Sciatic nerve (tissue), 2 donors: ENCODE measurements at regions not wholly inside any gene's neighbourhood (a gene's known extent, or its start where the extent isn't known, plus 50 kb on each side); places are given as distances from the start of the nearest gene placed in this dataset.

ENCODE experiments used
- ATAC-seq: fragments of 200-7000 bp; cut with Tn5 transposase; one replicate; pipeline ENCODE4 v1.9.1; 2020; ENCODE audit warnings: mild to moderate bottlenecking, moderate library complexity
- DNase-seq: peaks from one replicate; pipeline ENCODE4 v3.0.0-alpha.2; 2020; ENCODE audit warnings: low spot score
- intact Hi-C: fragments of 100-400 bp; cut with DNase I; formaldehyde crosslinking; loops from one replicate; pipeline ENCODE4 v1.14.2; 2022
- donor health status: DM: no; HTN: no; CAD: no.
- donor health status: DM: no; HTN: no; CAD: no.

DNA sequence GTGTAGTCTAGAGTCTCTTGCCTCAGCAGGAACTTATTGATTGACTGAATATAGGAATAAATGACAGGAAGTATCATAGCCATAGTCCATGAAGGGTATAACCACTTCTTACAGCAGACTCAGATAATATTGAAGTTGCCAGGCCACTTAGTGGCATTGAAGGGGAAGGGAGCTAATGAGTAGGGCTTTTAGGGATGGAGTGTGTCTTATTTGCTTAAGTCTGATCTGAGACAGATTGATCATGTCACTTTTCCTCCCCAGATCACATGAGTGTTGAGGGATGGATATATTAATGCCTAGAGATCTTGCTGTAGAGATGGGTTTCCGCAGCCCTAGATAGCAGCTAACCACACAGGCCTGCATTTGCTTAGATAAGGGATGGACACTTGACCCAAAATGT, 62.2 kb upstream of the NBEA start:
- DNase-seq = no peak
- intact Hi-C loops = no loop called here

DNA sequence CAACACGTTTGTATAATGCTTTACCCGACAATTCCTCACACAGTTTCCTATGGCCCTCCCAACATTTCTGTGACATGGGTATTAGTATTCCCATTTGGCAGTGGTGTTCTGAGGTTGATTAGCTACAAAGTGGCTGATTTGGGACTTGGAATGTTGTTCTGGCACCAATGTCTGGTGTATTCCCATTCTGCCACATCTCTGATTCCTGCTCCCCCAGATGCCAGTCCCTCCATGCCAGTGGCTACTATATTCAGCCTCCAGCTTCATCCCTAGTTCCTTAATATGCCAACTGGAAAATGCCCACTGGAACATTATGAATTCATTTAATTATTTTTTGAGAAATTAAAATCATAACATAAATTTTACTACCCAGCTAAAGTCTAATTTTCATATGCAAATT, 60.6 kb upstream of the NBEA start:
- no peak for DNase-seq
- intact Hi-C loops = no loop called here
- ATAC-seq = no peak

More for the DNA sequence above, 62.2 kb upstream of the NBEA start:
- ATAC-seq = no peak

DNA sequence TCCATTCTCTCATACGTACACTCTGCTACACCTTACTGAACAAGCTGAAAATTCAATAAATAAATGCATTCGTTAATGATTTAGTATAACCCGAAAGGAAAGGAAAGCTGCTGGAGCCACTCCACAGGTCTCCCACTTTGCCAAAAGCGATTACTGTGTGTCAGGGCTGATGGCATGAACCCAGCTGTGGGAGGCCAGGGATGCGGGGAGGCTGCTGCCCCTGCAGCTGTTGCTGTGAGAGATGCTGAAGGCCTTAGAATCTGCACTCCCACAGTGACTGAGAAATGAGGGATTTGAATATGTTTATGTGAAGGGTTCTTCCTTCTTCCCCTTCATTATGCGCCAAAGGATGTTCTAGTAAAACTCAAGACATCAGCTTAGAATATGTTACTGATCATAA, 58.7 kb upstream of the NBEA start:
- ATAC-seq (no peak), DNase-seq (no peak)
- intact Hi-C loops = no loop called here

DNA sequence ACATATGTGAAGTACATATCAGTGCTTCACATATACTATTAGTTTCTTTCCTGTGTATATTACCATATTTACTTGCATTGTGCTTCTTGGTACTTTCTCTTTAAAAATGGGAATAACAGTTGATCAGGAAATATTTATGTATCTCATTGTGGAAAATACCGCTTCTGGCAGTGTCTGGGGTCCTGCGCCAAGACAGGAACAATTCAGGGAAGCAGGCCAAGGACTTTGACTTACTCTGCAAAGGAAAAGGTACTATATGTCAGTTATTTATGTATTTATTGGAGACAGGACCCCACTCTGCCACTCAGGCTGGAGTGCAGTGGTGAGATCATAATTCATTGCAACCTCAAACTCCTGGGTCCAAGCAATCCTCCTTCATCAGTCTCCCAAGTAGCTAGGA, 57.7 kb upstream of the NBEA start:
- no peak for ATAC-seq
- intact Hi-C loops = no loop called here
- DNase-seq = no peak

DNA sequence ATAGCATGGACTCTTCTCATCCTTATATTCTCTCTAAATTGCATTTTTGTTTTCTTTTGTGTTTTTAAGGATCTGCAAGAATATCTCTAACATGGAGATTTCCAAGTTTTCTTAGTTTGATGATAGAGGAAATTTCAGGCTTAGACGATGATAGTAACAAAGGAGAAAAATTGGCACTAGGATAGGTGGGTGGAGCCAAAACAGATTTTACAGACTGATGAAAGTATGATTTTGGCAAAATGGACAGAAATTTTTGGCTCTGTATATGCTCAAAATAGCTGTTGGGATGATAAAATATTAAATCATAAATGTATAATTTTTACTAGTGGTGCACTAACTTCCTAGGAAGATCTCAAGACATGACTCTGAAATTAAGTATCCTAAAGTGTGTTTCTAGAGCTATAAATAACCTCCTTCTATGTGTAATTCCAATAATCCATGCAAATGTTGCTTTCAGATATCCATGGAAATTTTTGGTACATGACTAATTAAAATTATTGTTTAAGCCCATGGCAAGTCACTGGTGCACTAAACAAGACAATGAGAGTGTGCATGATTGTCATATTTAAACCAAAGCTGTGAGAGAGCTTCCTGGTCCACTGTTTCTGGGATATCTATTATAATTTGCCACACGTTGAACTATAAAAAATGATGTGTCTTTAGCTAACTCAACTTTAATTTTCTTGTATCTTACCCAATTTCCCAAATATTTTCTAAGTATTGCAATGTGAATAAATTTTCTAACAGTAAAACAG, 55.8 kb upstream of the NBEA start:
- intact Hi-C loops = no loop called here
- ATAC-seq (no peak), DNase-seq (no peak)

DNA sequence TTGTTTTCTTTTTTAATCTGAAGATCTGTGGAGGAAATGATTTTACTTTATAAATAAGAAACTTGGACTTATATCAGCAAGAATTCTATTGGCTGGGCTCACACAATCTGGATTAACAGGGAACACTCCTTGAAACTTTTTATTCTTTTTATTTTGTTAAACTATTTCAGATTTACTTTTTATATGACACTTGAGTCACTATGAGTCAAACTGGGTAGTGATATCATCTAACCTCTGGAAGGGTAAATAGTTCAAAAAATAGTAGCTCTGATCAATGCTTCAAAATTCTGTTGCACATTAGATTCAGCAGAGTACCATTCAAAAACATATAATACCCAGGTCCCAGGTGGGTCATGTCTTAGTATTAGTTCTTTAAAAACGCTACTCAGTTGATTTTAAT, 55.1 kb upstream of the NBEA start:
- no peak for DNase-seq
- intact Hi-C loops = no loop called here
- ATAC-seq = no peak
